SHP77 (cell line): ENCODE measurements at regions not wholly inside any gene's neighbourhood (a gene's known extent, or its start where the extent isn't known, plus 50 kb on each side); places are given as distances from the start of the nearest gene placed in this dataset.
"Not testable (repeated sequence)": the region's sequence is repeated elsewhere in the genome, so short reads cannot be mapped to it uniquely, and the experiment has no call there.

Experiments used
- DNase-seq, 2 experiments: peaks; one replicate each; lab custom pipeline; 2025; lab: John Stamatoyannopoulos, UW

- no peak for DNase-seq
Measured at GRCh38 chr11:8772571-8773519, 90.3 kb downstream of the RPL27A start.

- DNase-seq = no peak
Measured at GRCh38 chr11:8773916-8774539, 91.4 kb downstream of the RPL27A start.

- DNase-seq = not testable (repeated sequence)
Measured at GRCh38 chr11:8774916-8775315, 92.3 kb downstream of the RPL27A start.

GRCh38 chr11:8775332-8775731 is 92.7 kb downstream of the RPL27A start:
- DNase-seq = no peak

GRCh38 chr11:8775734-8776133 is 93.1 kb downstream of the RPL27A start:
- no peak for DNase-seq

GRCh38 chr11:8776209-8776608 is 93.6 kb downstream of the RPL27A start:
- no peak for DNase-seq

GRCh38 chr11:8777907-8778767 is 95.5 kb downstream of the RPL27A start:
- no peak for DNase-seq

GRCh38 chr11:8779107-8779506 is 96.5 kb downstream of the RPL27A start:
- no peak for DNase-seq

- DNase-seq = no peak
Measured at GRCh38 chr11:8779732-8780131, 97.1 kb downstream of the RPL27A start.

GRCh38 chr11:8784954-8785353 is 102.4 kb downstream of the RPL27A start:
- no peak for DNase-seq

GRCh38 chr11:8785457-8785856 is 102.9 kb downstream of the RPL27A start:
- DNase-seq = no peak

- no peak for DNase-seq
Measured at GRCh38 chr11:8785998-8786397, 103.4 kb downstream of the RPL27A start.

GRCh38 chr11:8786933-8787332 is 104.3 kb downstream of the RPL27A start:
- no peak for DNase-seq

- DNase-seq = no peak
Measured at GRCh38 chr11:8787372-8787771, 104.8 kb downstream of the RPL27A start.

GRCh38 chr11:8788616-8789015 is 106.0 kb downstream of the RPL27A start:
- no peak for DNase-seq

GRCh38 chr11:8789864-8790263 is 107.3 kb downstream of the RPL27A start:
- no peak for DNase-seq

- DNase-seq = no peak
Measured at GRCh38 chr11:8790968-8791367, 108.4 kb downstream of the RPL27A start.

- no peak for DNase-seq
Measured at GRCh38 chr11:8792710-8793109, 110.1 kb downstream of the RPL27A start.

GRCh38 chr11:8793114-8793777 is 110.7 kb downstream of the RPL27A start:
- DNase-seq = no peak

- DNase-seq = no peak
Measured at GRCh38 chr11:8794126-8794525, 111.5 kb downstream of the RPL27A start.

- DNase-seq = no peak
Measured at GRCh38 chr11:8794677-8795103, 112.1 kb downstream of the RPL27A start.

GRCh38 chr11:8796941-8797340 is 114.0 kb upstream of the AKIP1 start:
- no peak for DNase-seq
